K562 (cell line): ENCODE measurements at regions not wholly inside any gene's neighbourhood (a gene's known extent, or its start where the extent isn't known, plus 50 kb on each side); places are given as distances from the start of the nearest gene placed in this dataset.

Experiments
- AFF1 ChIP-seq, 2 experiments: fragments of 450-650 bp; IDR thresholded peaks; 2 replicates each; pipeline ENCODE4 v1.6.1; 2018; ENCODE audit warnings: mild to moderate bottlenecking in 2 of 2, low read depth in 1 of 2; ENCODE audit not compliant: partially characterized antibody in 2 of 2
- AFF4 ChIP-seq: sonication (generic); formaldehyde crosslinking; IDR thresholded peaks from 2 replicates; pipeline ENCODE4 v1.8.0; 2023; ENCODE audit warnings: mild to moderate bottlenecking, missing genetic modification reagents
- MED1 ChIP-seq: sonication (generic); formaldehyde crosslinking; IDR thresholded peaks from 2 replicates; pipeline ENCODE4 v1.8.1; 2023; ENCODE audit warnings: missing genetic modification reagents, borderline replicate concordance
- RCOR1 ChIP-seq, 2 experiments: IDR thresholded peaks; 2 replicates each; pipeline ENCODE4 v1.6.1; 2012; ENCODE audit warnings: low read depth in 2 of 2, low read length in 2 of 2, borderline replicate concordance in 1 of 2, improper control_type of control experiment in 1 of 2

- TF ChIP-seq AFF1 (IDR thresholded peaks at IDR 0.05; ENCODE audit: low read depth in 1 of 2, partially characterized antibody in 2 of 2) (no peak), RCOR1 (IDR thresholded peaks at IDR 0.05; ENCODE audit: borderline replicate concordance in 1 of 2, low read depth in 2 of 2, low read length in 2 of 2) (no peak), AFF4 (no peak), MED1 (CRISPR knock-in tag) (no peak)
These were observed 563.9 kb downstream of the NPHP4 start for GRCh38 chr1:5428351-5428750.
